ENCODE measurements at regions not wholly inside any gene's neighbourhood (a gene's known extent, or its start where the extent isn't known, plus 50 kb on each side); places are given as distances from the start of the nearest gene placed in this dataset.

- H3K9me3 Mint-ChIP-seq = peaks cover 16 to 19% of the 10 kb centered on the region in 2 donors
- H3K36me3 Mint-ChIP-seq = peaks cover 0 to 5% of the 10 kb centered on the region in 2 donors
- ATAC-seq = no peak
- no peak for DNase-seq (ENCODE audit: low spot score in 2 of 2)
- no peak overlapping the region for H3K27ac Mint-ChIP-seq
Observed at GRCh38 chr4:11894977-11895376, 466.3 kb upstream of the HS3ST1 start.

- H3K9me3 Mint-ChIP-seq = peaks cover 16 to 17% of the 10 kb centered on the region in 2 donors
- ATAC-seq (no peak), DNase-seq (ENCODE audit: low spot score in 2 of 2) (no peak)
- H3K36me3 Mint-ChIP-seq = peaks cover 0 to 5% of the 10 kb centered on the region in 2 donors
- no peak overlapping the region for H3K27ac Mint-ChIP-seq
Observed at GRCh38 chr4:11894221-11894620, 465.5 kb upstream of the HS3ST1 start.

GRCh38 chr4:11889099-11889498 lies 460.4 kb upstream of the HS3ST1 start:
- ATAC-seq (no peak), DNase-seq (ENCODE audit: low spot score in 2 of 2) (no peak)
- Mint-ChIP-seq H3K27ac (no peak overlapping the region), H3K36me3 (peaks cover 0 to 7% of the 10 kb centered on the region in 2 donors), H3K9me3 (peaks cover 3 to 5% of the 10 kb centered on the region in 2 donors)

GRCh38 chr4:11881947-11882346 lies 453.3 kb upstream of the HS3ST1 start:
- Mint-ChIP-seq H3K27ac (no peak overlapping the region), H3K36me3 (no peaks in the 10 kb centered on the region), H3K9me3 (peaks cover 4 to 6% of the 10 kb centered on the region in 2 donors)
- DNase-seq (ENCODE audit: low spot score in 2 of 2) = no peak
- ATAC-seq = no peak

- Mint-ChIP-seq H3K27ac (no peak overlapping the region), H3K36me3 (no peaks in the 10 kb centered on the region), H3K9me3 (peaks cover 10 to 12% of the 10 kb centered on the region in 2 donors)
- DNase-seq (ENCODE audit: low spot score in 2 of 2) (no peak), ATAC-seq (no peak)
Observed at GRCh38 chr4:11881364-11881763, 452.7 kb upstream of the HS3ST1 start.

- no peak for ATAC-seq
- peaks cover 13 to 20% of the 10 kb centered on the region in 2 donors for H3K9me3 Mint-ChIP-seq
- DNase-seq (ENCODE audit: low spot score in 2 of 2) = no peak
- H3K36me3 Mint-ChIP-seq = no peaks in the 10 kb centered on the region
- no peak overlapping the region for H3K27ac Mint-ChIP-seq
Observed at GRCh38 chr4:11878241-11878640, 449.5 kb upstream of the HS3ST1 start.

- DNase-seq (ENCODE audit: low spot score in 2 of 2) (no peak), ATAC-seq (no peak)
- Mint-ChIP-seq H3K36me3 (no peaks in the 10 kb centered on the region), H3K9me3 (peaks cover 13 to 20% of the 10 kb centered on the region in 2 donors), H3K27ac (no peak overlapping the region)
Observed at GRCh38 chr4:11876104-11876503, 447.4 kb upstream of the HS3ST1 start.

- Mint-ChIP-seq H3K9me3 (peaks cover 0 to 2% of the 10 kb centered on the region in 2 donors), H3K36me3 (no peaks in the 10 kb centered on the region), H3K27ac (no peak overlapping the region)
- no peak for DNase-seq (ENCODE audit: low spot score in 2 of 2)
- no peak for ATAC-seq
Observed at GRCh38 chr4:11869191-11869870, 440.6 kb upstream of the HS3ST1 start.

GRCh38 chr4:11866391-11866790 lies 437.7 kb upstream of the HS3ST1 start:
- no peak for DNase-seq (ENCODE audit: low spot score in 2 of 2)
- Mint-ChIP-seq H3K9me3 (peaks cover 4 to 7% of the 10 kb centered on the region in 2 donors), H3K27ac (no peak overlapping the region), H3K36me3 (no peaks in the 10 kb centered on the region)
- no peak for ATAC-seq

GRCh38 chr4:11860996-11861395 lies 432.3 kb upstream of the HS3ST1 start:
- Mint-ChIP-seq H3K36me3 (no peaks in the 10 kb centered on the region), H3K27ac (no peak overlapping the region), H3K9me3 (peaks cover 4 to 15% of the 10 kb centered on the region in 2 donors)
- DNase-seq (ENCODE audit: low spot score in 2 of 2) (no peak), ATAC-seq (no peak)

GRCh38 chr4:11857881-11858280 lies 429.2 kb upstream of the HS3ST1 start:
- Mint-ChIP-seq H3K9me3 (peaks cover 2 to 13% of the 10 kb centered on the region in 2 donors), H3K36me3 (no peaks in the 10 kb centered on the region), H3K27ac (no peak overlapping the region)
- DNase-seq (ENCODE audit: low spot score in 2 of 2) = no peak
- no peak for ATAC-seq

GRCh38 chr4:11847167-11847566 lies 418.5 kb upstream of the HS3ST1 start:
- H3K27ac Mint-ChIP-seq = no peak overlapping the region
- no peak for ATAC-seq
- no peaks in the 10 kb centered on the region for H3K36me3 Mint-ChIP-seq
- no peak for DNase-seq (ENCODE audit: low spot score in 2 of 2)
- no peaks in the 10 kb centered on the region for H3K9me3 Mint-ChIP-seq

- Mint-ChIP-seq H3K9me3 (peaks cover 0 to 5% of the 10 kb centered on the region in 2 donors), H3K27ac (no peak overlapping the region), H3K36me3 (no peaks in the 10 kb centered on the region)
- DNase-seq (ENCODE audit: low spot score in 2 of 2) = no peak
- no peak for ATAC-seq
Observed at GRCh38 chr4:11843927-11844326, 415.2 kb upstream of the HS3ST1 start.

- H3K27ac Mint-ChIP-seq = no peak overlapping the region
- no peaks in the 10 kb centered on the region for H3K36me3 Mint-ChIP-seq
- peaks cover 0 to 5% of the 10 kb centered on the region in 2 donors for H3K9me3 Mint-ChIP-seq
- no peak for ATAC-seq
- no peak for DNase-seq (ENCODE audit: low spot score in 2 of 2)
Observed at GRCh38 chr4:11843340-11843739, 414.6 kb upstream of the HS3ST1 start.

GRCh38 chr4:11842620-11843263 lies 414.0 kb upstream of the HS3ST1 start:
- Mint-ChIP-seq H3K36me3 (no peaks in the 10 kb centered on the region), H3K27ac (no peak overlapping the region), H3K9me3 (peaks cover 0 to 9% of the 10 kb centered on the region in 2 donors)

GRCh38 chr4:11839889-11840288 lies 411.2 kb upstream of the HS3ST1 start:
- Mint-ChIP-seq H3K9me3 (peaks cover 0 to 9% of the 10 kb centered on the region in 2 donors), H3K27ac (no peak overlapping the region), H3K36me3 (no peaks in the 10 kb centered on the region)
- DNase-seq (ENCODE audit: low spot score in 2 of 2) = no peak
- no peak for ATAC-seq

More at GRCh38 chr4:11842620-11843263, 414.0 kb upstream of the HS3ST1 start:
- ATAC-seq (no peak), DNase-seq (ENCODE audit: low spot score in 2 of 2) (no peak)

GRCh38 chr4:11831739-11832138 lies 403.0 kb upstream of the HS3ST1 start:
- DNase-seq (ENCODE audit: low spot score in 2 of 2) (no peak), ATAC-seq (no peak)
- Mint-ChIP-seq H3K36me3 (no peaks in the 10 kb centered on the region), H3K27ac (no peak overlapping the region), H3K9me3 (no peaks in the 10 kb centered on the region)

GRCh38 chr4:11824566-11824965 lies 395.9 kb upstream of the HS3ST1 start:
- ATAC-seq = no peak
- H3K27ac Mint-ChIP-seq = no peak overlapping the region
- no peak for DNase-seq (ENCODE audit: low spot score in 2 of 2)
- H3K36me3 Mint-ChIP-seq = peaks cover 0 to 7% of the 10 kb centered on the region in 2 donors
- H3K9me3 Mint-ChIP-seq = peaks cover 15 to 24% of the 10 kb centered on the region in 2 donors
